Forelimb muscle (tissue), 1 donor: ENCODE measurements at regions not wholly inside any gene's neighbourhood (a gene's known extent, or its start where the extent isn't known, plus 50 kb on each side); places are given as distances from the start of the nearest gene placed in this dataset.
"Not testable (repeated sequence)": the region's sequence is repeated elsewhere in the genome, so short reads cannot be mapped to it uniquely, and the experiment has no call there.

Experiments
- DNase-seq: peaks from one replicate; pipeline ENCODE4 v3.0.0-alpha.2; 2013; ENCODE audit warnings: low read depth

DNA sequence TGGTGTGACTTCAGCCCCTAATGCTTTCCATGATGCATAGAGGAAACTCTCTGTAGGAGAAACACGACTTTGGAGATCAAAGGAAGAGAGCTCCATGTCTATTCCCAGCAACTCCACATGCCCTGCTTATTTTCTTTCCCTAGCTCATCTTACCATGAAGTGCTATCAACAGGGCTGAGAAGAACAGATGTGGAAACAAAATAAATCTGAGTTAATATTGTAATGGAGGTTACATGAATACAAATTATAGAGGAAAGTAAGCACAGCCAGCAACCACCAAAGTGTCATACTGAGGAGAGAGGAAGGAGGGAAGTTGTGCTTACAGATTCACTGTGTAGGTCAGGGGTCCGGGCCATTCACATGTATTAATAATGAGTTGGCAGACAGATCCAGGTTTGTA is 157.5 kb downstream of the RFPL4B start:
- DNase-seq: no peak

DNA sequence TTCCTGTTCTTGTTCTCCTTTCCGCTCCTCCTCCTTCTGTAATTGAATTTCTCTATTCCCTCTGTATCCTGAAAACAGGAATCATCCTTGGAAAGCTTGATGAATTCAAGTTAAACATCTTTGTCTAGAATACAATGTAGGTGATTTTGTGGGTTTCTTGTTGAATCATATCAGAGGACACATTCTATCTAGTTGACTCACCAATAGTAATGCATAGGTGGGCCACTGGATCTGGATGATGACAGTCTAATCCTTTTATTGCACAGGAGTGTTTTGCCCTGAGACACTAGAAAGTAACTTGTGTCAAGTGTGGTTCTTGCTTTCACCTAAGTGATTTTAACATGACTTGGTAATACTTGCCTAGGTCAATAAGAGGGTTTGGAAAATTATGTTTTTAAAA is 164.3 kb downstream of the RFPL4B start:
- DNase-seq: no peak

DNA sequence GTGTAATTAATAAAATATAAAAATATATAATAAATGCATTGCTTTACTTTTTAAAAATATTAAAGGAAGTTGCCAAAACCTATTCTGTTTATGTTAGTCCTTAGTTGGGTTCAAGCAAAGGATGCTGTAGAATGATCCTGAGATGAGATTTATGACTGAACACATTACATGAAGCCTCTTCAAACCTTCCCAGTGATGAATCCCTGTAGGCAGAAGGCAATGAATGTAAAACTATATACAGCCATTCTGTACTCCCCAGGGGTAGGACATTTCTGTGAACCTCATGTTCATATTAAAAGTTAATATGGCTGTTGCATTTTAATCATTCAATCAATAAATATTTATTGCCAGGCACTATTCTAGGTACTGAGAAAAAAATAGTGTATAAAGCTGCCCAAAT is 166.0 kb downstream of the RFPL4B start:
- no peak for DNase-seq

DNA sequence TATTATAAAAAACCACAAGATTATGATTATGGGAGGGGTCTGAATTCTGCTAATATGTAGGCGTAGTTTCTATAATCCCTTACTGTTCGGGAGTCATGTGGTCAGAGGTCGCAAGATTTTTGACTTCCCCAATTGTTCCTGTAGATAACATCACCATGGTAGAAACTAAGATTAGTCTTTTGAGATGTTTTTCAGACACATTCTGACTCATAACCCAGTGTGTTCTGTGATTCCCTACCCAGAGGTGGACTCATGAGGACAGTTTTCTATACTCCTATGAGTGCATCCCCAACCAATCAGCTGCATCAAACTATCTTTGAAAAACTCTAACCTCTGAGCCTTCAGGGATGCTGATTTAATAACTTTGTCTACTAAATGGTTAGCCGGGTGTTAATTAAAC is 175.5 kb downstream of the RFPL4B start:
- no peak for DNase-seq

DNA sequence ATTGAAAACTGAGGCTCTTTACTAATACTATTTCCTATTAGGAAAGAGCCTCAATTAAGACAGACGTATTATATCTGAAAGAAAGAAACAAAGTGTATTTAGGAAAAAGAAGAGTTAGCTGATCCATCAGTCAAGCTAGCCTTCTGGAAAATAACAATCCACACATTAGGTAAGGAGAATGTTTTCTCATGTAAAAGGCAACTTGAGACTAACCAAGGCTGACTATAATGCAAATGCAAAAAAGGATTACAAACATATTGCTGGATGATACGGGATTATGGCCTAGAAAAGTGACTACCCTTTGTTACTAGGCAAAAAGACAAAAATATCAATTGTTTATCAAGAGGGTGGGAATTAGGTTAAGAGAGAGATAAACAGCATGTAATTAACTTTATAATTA is 176.9 kb downstream of the RFPL4B start:
- DNase-seq: no peak

DNA sequence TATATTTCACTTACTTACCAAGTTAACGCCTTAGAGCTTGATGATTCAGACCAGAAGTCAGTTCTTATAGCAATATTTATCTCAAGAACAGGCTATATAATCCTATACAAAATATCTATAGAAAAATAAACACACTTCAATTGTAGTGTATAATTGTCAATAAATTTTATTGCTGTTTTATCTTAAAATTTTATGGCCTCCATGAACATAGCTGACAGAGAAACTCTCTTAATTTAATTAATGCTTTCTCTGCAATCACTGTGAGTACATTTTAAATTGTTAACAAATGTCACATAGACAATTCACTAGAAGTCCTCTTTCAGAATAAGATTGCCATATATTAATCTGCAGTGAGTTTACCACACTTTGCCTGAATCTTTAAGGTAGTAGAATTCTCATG is 178.6 kb downstream of the RFPL4B start:
- no peak for DNase-seq

DNA sequence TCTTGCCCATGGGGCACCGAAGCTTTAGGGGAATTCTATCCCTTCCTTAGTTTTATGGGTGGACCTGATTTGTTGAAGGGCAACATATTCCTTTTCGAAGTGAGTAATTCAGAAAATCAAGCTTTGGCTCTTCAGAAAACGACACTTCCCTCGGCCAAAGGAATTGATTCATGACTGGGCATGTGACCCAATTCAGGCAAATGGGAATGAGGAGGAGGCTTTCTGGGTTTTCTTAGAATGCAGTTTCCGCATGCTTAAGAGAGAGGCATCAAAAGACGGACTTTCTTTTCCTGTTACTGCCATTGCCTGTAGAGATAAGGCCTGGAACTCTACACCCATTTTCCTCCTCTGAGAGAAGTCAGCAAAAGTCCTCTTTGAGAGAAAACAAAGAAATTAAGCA is 179.5 kb downstream of the RFPL4B start:
- no peak for DNase-seq

DNA sequence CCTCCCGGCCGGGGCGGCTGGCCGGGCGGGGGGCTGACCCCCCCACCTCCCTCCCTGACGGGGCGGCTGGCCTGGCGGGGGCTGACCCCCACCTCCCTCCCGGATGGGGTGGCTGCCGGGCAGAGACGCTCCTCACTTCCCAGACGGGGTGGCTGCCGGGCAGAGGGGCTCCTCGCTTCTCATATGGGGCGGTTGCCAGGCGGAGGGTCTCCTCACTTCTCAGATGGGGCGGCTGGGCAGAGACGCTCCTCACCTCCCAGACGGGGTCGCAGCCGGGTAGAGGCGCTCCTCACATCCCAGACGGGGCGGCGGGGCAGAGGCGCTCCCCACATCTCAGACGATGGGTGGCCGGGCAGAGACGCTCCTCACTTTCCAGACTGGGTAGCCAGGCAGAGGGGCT is 181.2 kb downstream of the RFPL4B start:
- DNase-seq: not testable (repeated sequence)

DNA sequence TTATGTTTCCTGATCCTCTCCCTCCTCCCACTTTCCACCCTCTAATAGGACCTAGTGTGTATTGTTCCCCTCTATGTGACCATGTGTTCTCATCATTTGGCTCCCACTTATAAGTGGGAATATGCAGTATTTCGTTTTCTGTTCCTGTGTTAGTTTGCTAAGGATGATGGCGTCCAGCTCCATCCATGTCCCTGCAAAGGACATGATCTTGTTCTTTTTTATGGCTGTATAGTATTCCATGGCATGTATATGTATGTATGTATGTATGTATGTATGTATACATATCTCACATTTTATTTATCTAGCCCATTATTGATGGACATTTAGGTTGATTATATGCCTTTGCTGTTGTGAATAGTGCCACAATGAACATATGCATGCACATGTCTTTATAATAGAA is 188.7 kb downstream of the RFPL4B start:
- no peak for DNase-seq

DNA sequence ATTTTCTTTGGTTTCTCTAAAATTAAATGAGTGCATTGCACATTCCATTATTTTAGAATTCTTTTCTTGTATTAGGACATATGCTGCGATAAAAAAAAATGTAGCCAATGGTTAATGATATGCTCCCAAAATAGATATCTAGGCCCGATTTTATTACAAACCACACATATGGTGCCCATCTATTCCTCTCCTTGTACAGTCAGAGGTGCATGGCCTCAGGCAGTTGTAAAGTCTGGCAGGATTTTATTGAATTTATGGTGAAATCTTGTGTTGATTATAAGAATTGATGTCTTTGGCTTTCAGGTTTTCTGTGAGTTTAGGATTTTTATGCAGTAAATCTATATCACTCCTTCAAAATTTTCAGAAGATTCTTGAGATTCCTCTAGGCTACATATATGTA is 192.2 kb downstream of the RFPL4B start:
- DNase-seq: no peak

DNA sequence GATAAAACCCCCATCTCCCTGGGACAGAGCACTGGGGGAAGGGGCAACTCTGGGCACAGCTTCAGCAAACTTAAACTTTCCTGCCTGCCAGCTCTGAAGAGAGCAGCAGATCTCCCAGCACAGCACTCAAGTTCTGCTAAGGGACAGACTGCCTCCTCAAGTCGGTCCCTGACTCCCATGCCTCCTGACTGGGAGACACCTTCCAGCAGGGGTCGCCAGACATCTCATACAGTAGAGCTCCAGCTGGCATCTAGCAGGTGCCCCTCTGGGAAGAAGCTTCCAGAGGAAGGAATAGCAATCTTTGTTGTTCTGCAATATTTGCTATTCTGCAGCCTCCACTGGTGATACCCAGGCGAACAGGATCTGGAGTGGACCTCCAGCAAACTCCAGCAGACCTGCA is 194.7 kb downstream of the RFPL4B start:
- DNase-seq: not testable (repeated sequence)

DNA sequence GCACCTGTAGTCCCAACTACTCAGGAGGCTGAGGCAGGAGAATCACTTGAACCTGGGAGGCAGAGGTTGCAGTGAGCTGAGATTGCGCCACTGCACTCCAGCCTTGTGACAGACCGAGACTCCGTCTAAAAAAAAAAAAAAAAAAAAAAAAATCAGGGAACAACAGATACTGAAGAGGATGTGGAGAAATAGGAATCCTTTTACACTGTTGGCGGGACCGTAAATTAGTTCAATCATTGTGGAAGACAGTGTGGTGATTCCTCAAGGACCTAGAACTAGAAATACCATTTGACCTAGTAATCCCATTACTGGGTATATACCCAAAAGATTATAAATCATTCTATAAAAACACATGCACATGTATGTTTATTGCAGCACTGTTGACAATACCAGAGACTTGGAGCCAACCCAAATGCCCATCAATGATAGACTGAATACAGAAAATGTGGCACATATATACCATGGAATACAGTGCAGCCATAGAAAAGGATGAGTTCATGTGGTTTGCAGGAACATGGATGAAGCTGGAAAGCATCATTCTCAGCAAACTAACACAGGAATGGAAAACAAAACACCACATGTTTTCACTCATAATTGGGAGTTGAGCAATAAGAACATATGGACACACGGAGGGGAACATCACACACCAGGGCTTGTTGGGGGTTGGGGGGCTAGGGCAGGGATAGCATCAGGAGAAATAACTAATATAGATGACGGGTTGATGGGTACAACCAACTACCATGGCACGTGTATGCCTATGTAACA is 200.4 kb downstream of the RFPL4B start:
- not testable (repeated sequence) for DNase-seq

DNA sequence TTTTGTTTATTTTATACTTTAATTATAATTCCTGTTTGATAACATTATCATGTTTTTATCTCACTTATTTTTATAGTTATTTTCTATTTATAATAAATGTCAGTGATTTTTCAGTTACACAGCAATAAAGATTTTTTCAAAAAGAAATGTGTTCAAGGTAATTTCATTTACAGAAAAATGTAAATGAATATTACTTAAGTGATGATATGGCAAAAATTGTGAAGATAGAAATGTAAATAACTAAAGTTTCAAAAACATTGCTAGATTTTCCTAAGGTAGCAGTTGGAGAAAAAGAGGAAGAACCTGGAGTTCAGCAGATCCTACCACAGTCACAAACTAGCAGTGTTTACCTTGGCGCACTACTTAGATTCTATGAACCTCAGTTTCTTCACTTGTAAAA is 202.6 kb downstream of the RFPL4B start:
- no peak for DNase-seq

DNA sequence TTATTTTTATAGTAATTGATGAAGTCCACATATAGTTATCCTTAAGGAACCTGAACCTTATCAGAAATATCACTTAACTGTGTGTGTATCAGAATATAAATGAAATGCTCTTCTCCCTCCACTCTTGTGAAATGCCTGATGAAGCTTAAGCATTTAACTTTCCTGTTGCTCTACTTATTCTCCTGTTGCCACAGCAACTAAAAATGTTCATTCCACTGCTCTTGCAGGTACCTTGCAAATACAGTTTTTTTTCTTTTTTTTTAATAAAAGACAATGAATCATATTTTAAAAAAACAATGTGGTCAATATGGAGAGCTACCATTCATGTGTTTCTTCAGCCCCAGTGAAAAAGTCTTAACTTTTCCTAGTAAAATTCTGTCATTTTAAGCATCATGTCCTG is 210.3 kb downstream of the RFPL4B start:
- DNase-seq: no peak

DNA sequence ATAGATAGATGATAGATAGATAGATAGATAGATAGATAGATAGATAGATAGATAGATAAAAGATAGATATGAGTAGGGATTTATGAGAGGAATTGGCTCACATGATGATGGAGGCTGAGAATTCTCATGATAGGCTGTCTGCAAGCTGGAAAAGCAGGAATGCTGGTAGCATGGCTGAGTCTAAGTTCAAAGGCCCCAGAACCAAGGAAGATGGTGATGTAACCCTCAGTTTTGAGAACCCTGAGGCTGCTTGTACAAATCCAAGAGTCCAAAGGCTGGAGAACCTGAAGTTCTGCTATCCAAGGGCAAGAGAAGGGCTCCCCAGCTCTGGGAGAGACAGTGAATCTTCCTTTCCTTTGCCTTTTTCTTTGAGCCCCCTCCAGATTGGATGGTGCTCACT is 210.8 kb downstream of the RFPL4B start:
- no peak for DNase-seq

DNA sequence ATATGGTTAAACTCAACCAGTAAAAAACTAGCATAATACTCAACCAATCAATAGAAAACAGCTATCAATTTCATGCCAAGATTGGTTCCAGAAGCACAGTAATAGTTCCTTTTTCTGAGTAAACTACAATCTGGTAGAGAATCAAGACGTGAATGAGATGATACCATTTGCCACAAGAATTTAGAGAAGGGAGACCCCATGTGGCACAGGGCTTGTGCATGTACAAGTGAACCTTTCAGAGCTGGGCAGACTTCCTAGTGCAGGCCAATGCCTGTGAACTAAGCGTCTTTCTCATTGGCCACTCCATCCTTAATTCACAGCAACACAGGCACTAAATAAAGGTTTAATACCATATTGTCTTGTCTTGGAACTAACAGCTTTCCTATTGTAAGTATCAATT is 213.5 kb downstream of the RFPL4B start:
- DNase-seq: no peak

DNA sequence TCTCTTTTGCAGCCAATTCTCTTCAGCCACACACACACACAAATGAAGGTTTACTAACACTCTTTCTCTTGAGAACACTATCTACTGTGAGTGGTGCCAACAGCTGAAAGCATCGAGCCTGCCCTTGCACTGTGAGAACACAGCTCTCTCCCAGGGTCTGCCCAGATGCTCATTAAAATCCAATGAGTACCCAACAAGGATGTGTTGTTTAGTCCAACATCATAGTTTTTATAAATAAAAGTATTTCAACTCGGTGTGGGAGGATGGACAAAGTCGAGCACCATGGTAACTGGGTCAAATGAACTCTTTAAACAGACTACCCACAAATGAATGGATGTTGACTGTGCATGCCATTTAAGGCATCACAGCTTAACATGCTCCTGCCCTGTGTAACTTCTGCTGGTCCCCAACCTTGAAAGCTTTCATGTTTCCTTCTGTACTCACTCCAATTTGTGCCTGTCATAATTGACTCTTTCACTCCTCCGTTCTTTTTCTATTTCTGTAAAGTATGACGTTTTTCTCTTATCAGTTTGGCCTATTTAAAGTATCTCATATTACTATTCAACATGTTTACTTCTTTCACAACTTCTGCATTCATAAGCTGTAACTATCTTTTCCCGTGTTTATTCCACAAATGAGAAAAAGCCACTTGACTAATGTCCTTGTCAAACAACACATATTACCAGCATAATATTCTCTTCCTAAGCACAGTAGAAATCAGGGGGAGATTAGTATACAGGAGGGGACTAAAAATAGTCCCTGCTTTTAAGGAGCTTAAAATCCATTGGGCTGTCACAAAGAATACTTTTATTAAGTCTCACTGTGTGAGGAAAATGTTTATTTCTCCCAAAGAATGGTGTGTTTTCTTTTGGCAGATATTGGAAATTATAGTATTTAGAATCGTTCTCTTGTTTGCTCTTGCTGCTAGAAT is 215.4 kb downstream of the RFPL4B start:
- no peak for DNase-seq

DNA sequence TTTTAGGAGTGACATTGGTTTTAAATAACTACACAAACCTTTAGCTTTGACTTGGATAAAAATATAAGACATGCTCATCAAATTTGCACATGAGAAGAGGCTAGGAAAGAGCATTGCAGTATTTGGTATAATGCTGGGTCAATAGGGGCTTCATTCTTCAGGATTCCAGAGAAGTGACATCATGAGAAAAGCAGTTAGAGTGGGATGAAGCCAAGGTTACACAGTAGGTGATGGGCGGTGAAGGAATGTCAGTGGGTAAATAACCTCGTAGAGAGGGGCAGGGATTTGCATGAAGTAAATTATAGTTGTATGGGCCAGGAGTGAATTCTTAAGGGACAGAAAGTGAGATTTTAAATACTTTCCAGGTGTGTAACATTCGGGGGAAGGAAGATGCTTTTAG is 216.2 kb downstream of the RFPL4B start:
- DNase-seq: no peak

DNA sequence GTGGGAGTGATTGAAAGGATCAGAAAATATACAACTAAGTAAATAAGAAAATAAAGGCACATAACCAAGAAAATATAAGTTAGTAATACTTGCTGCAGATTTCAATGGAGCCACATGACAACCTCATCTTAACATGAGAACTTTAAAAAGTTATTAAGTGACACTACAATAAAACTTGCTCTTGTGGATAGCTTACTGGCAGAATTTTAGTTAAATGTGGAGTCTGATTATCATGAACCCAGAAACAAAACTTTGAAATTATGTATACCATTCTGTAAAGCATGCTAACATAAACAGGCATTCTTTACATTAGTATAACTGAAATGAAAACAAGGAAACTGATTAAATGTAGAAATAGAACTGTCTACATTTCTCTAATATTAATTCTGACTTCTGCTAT is 220.9 kb downstream of the RFPL4B start:
- DNase-seq: no peak

DNA sequence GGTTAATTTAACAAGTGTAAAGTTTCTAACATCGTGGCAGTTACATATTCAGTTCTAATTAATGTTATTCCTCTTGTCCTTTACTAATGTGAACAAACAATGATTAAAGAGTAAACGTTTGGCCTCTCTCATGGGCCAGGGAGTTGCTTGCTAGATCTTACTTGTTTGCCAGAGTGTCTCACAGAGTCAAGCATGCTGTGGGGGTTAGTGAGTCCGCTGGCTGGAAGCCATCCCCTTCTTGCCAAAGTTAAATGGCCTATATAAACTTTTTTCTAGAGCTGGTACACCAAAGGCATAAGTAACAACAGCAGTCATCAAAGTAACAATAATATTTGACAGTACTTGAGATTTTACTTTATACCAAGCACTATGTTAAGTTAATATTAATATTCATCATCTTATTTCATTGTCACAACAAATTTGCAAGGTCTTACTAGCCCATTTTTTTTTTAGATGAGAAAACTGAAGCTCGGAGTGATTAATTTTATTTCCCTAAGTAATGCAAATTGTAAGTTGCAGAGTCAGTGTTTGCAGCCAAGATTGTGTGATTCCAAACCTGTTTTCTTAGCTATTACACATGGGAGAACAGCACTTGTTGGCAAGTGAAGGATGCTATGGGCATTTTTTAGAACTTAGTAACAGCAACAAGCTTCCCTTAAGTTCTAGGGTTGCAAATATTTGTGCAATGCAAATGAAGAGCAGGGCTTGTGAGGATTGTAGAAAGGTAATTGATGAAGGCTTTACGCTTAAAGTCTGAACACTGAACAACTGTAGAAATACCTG is 224.5 kb downstream of the RFPL4B start:
- DNase-seq: no peak

DNA sequence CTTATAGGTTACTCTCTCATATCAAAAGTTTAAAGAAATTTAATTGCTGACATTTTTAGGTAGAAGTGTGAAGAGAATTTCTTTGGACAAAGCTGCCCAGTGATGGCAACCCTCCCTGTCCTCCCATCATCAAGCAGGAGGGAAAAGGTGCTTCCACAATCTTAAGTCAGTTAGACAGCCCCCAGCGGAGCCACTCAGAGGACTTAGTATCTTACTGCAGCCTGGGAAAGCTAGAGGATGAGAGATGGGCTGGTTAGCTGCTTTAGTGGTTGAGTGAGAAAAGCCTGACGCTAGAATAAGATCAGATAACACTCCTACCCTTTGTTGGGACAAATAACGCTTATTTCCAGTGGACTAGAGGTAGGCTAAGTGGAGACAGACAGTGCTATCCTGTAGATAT is 227.1 kb downstream of the RFPL4B start:
- DNase-seq: no peak

DNA sequence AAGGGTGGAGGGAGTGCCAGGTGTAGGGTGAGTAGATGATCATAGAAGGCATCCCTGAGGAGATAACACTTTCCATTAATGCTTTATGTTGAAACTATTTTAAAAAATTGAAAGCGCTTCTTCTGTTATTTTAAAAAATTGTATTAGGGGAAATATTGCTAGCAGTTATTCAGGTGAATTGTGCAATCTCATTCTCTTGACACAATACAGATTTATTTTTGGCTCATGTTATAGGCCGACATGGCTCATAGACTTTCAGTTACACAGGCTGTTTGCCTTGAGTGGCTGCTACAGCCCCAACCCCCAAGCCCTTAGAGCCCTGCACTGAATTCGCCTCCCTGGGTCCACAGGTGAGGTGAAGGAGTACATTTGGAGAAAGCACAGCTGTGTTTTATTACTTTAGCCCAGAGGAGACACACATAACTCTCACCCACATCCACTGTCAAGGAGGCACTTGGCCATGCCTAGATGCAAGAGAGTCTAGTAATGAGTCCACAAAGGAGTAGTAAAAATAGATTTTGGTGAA is 228.2 kb downstream of the RFPL4B start:
- no peak for DNase-seq
